ENCODE measurements at regions not wholly inside any gene's neighbourhood (a gene's known extent, or its start where the extent isn't known, plus 50 kb on each side); places are given as distances from the start of the nearest gene placed in this dataset.

- TF ChIP-seq REST (IDR thresholded peaks at IDR 0.05; ENCODE audit: insufficient read depth in 1 of 2, low read depth in 2 of 2, low read length in 2 of 2): no peak
- no peak for TF ChIP-seq SIN3A (IDR thresholded peaks at IDR 0.05; ENCODE audit: borderline replicate concordance, insufficient read depth, low read length)
- TF ChIP-seq FOXP2 (optimal IDR thresholded peaks at IDR 0.05; ENCODE audit: borderline replicate concordance, extremely low read depth, extremely low read length, insufficient read depth): no peak
- TF ChIP-seq TAF1 (IDR thresholded peaks at IDR 0.05; ENCODE audit: borderline replicate concordance, insufficient read depth, low read length): no peak
- TF ChIP-seq POLR2AphosphoS5 (IDR thresholded peaks at IDR 0.05; ENCODE audit: low read depth, low read length): no peak
These were observed 61.8 kb downstream of the MRPL57 start for GRCh38 chr13:21238267-21238666.

- TF ChIP-seq REST (IDR thresholded peaks at IDR 0.05; ENCODE audit: insufficient read depth in 1 of 2, low read depth in 2 of 2, low read length in 2 of 2): no peak
- no peak for TF ChIP-seq SIN3A (IDR thresholded peaks at IDR 0.05; ENCODE audit: borderline replicate concordance, insufficient read depth, low read length)
- TF ChIP-seq TAF1 (IDR thresholded peaks at IDR 0.05; ENCODE audit: borderline replicate concordance, insufficient read depth, low read length): no peak
- no peak for TF ChIP-seq POLR2AphosphoS5 (IDR thresholded peaks at IDR 0.05; ENCODE audit: low read depth, low read length)
- no peak for TF ChIP-seq FOXP2 (optimal IDR thresholded peaks at IDR 0.05; ENCODE audit: borderline replicate concordance, extremely low read depth, extremely low read length, insufficient read depth)
These were observed 64.1 kb downstream of the MRPL57 start for GRCh38 chr13:21240586-21240985.

- TF ChIP-seq FOXP2 (optimal IDR thresholded peaks at IDR 0.05; ENCODE audit: borderline replicate concordance, extremely low read depth, extremely low read length, insufficient read depth) (no peak), POLR2AphosphoS5 (IDR thresholded peaks at IDR 0.05; ENCODE audit: low read depth, low read length) (no peak), SIN3A (IDR thresholded peaks at IDR 0.05; ENCODE audit: borderline replicate concordance, insufficient read depth, low read length) (no peak), REST (IDR thresholded peaks at IDR 0.05; ENCODE audit: insufficient read depth in 1 of 2, low read depth in 2 of 2, low read length in 2 of 2) (no peak), TAF1 (IDR thresholded peaks at IDR 0.05; ENCODE audit: borderline replicate concordance, insufficient read depth, low read length) (no peak)
These were observed 65.8 kb downstream of the MRPL57 start for GRCh38 chr13:21242236-21242635.

GRCh38 chr13:21243045-21243897 lies 66.8 kb downstream of the MRPL57 start:
- TF ChIP-seq FOXP2 (optimal IDR thresholded peaks at IDR 0.05; ENCODE audit: borderline replicate concordance, extremely low read depth, extremely low read length, insufficient read depth): no peak
- TF ChIP-seq SIN3A (IDR thresholded peaks at IDR 0.05; ENCODE audit: borderline replicate concordance, insufficient read depth, low read length): no peak
- TF ChIP-seq POLR2AphosphoS5 (IDR thresholded peaks at IDR 0.05; ENCODE audit: low read depth, low read length): no peak
- TF ChIP-seq REST (IDR thresholded peaks at IDR 0.05; ENCODE audit: insufficient read depth in 1 of 2, low read depth in 2 of 2, low read length in 2 of 2): no peak
- TF ChIP-seq TAF1 (IDR thresholded peaks at IDR 0.05; ENCODE audit: borderline replicate concordance, insufficient read depth, low read length): no peak
